ENCODE measurements at regions not wholly inside any gene's neighbourhood (a gene's known extent, or its start where the extent isn't known, plus 50 kb on each side); places are given as distances from the start of the nearest gene placed in this dataset.
A peak's percentile ranks its signal among the peaks of the same experiment; 100 is the strongest.

DNA sequence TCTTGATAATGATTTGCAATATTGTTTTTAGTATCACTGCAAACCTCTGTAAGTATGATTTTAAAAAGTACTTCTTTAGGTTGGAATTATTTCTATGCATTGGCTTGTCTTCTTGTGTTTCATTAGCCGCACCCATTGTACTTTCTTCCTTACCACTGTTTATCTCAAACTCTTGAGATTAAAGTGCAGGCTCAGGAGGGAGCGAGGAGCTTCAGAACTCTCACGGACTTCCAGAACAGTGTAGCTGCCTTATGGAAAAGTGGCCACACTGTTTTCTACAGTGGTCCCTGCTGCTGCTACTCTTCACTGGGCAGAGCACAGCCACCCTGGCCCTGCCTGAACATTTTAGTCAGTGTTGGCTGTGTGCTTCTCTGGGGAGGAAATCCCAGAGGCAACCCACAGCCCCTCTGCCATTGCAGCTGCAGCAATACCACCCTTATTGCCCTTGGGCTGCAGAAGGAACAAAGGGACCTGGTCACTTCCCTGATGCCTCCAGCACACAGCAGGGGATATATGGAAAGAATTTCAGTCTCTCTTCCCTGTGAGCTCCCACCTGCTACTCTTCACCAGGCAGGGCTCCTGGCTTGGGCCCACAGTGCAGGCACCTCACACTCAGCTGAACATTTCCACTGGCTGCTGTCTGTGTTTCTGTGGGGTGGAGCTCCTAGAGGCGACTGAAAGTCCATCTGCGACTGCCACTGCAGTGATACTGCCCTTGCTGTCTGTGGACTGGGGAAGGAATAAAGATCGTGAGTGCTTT lies 91.7 kb upstream of the MAP3K4 start:
- no peak for DNase-seq (ENCODE audit: low spot score)

DNA sequence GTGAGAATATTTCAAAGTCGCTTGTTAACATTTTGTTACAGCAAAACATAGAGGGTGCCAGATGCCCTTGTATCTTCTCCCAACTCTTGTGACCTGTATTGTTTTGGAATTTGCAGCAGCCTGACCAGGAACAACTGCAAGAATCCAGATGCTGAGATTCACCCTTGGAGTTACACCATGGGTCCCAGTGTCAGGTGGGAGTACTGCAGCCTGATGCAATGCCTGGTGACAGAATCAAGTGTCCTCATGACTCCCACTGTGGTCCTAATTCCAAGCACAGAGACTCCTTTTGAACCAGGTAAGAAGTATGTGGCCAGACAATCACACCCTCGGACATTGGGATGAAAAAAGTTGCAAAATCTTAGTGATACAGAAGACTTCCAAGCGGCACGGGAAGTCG lies 79.6 kb upstream of the MAP3K4 start:
- DNase-seq (ENCODE audit: low spot score) = no peak

GRCh38 chr6:160912411-160912810 lies 79.2 kb upstream of the MAP3K4 start:
- DNase-seq (ENCODE audit: low spot score) = no peak

DNA sequence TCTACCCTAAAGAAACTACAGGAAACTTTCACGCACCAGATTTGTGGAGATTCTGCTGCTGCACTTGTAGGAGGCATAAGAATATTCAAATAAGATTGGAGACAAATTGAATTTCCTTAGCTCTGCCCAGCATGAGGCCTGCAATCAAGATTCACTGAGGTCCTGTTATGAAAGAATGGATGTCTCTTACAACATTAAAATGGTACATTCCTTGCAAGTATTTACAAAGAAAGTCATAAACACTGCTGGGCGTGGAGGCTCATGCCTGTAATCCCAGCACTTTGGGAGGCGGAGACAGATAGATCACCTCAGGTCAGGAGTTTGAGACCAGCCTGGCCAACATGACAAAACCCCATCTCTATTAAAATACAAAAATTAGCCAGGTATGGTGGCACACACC lies 74.0 kb upstream of the MAP3K4 start:
- no peak for DNase-seq (ENCODE audit: low spot score)

DNA sequence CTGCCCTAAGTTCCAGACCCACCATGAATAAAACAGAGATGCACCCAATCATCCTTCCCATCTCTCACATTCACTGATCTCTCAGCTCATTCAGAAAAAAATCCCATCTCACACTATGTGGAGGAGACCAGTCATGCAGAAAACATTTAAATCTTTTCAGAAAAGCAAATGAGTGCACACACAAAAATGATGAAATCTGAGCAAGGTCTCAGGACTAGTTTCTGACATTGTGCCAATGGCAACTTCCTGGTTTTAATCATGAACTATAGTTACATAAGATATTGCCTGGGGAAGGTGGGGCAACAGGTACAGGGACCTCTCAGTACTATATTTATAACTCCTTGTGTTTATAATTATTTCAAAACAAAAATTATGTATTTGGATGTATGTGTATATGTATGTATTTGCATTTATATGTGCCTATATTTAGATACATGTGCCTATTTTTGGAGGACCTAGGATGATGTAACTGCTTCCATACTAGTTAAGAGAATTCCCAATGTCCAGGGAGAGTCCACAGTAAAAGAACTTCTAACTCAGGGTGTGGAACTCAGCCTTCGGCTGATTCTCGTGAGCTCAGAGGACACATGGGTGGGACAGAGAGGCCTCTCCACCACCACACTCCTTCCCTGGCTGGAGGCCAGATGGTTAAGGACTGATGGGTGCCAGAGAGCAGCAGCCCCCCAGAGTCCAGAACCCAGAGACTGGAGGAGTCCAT lies 71.7 kb upstream of the MAP3K4 start:
- DNase-seq (ENCODE audit: low spot score) = no peak

DNA sequence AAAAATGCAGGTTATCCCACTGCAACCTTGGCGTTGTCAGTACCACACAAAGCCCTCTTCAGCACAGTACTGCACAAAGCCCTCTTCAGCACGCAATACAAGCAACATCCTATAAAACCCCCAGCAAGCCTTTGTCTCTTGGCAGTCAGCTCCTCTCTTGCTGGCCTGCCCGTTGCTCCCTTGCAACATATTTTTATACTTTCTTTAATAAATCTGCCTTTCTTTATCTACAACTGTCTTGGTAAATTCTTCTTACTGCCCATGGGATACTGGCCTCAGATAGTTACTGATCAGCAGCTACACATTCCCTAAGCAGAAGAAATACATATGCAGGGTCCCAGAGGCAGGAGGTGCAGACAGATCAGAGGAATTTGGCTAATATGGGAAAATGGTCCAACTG lies 70.5 kb upstream of the MAP3K4 start:
- no peak for DNase-seq (ENCODE audit: low spot score)

DNA sequence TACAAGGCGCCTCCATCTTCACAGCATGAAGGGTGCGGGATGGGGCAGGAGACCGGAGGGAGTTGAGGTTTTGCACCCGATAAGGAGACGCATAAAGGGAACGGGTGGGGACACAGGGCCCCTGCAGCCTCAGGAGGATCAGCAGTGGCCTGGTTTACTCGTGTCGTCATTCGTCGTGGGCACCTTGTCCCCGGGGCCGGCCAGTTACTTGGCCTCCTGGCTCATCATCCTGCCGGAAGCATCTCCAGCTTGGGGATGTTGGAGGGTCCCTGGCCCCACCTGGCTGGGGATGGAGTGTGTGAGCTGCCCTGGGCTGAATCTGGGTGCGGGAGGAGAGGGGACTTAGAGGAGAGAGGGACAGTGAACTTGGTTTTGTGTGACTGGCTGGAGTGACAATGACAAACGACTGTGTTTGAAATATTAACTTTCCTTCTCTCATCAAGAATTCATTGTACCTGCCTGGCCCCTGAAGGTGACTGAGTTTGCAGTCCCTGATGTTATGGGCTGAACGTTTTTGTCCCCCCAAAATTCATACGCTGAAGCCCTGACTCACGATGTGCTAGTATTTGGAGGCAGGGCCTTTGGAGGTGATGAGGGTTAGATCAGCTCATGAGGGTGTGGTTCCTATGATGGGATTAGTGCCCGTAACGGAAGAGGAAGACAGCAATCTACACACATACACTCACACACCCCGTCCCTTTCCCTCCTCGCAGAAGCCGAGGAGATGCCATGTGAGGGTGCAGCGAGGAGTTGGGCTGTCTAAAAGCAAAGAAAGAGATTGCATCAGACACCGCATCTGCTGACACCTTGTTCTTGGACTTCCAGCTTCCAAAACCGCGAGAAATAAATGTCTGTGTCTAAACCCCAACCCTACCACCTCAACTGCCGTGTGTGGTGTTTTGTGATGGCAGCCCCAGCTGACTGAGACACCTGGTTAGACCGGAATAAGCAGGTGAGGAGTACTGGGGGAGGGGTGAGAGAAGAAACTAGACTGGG lies 65.0 kb upstream of the MAP3K4 start:
- no peak for DNase-seq (ENCODE audit: low spot score)

DNA sequence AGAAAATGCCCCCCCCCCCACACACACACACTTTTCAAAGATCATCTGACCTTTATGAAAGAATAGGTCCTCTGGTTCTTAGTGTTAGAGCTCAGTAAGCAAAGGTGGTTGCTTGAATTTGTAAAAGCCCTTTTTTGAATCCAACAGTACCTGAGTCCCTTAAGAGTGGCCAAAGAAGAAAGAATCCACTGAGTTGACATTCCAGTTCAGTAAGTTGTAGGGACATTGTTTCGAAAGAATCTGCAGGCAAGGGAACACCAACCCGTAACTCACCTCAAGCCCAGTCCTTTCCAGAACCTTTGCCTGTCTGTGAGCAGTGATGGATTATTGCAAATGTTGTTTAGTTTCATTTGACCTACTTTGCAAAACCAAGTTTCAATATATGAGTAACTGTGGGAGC lies 64.2 kb upstream of the MAP3K4 start:
- DNase-seq (ENCODE audit: low spot score) = no peak

- no peak for DNase-seq (ENCODE audit: low spot score)
Observed at GRCh38 chr6:160929361-160929760, 62.2 kb upstream of the MAP3K4 start.

DNA sequence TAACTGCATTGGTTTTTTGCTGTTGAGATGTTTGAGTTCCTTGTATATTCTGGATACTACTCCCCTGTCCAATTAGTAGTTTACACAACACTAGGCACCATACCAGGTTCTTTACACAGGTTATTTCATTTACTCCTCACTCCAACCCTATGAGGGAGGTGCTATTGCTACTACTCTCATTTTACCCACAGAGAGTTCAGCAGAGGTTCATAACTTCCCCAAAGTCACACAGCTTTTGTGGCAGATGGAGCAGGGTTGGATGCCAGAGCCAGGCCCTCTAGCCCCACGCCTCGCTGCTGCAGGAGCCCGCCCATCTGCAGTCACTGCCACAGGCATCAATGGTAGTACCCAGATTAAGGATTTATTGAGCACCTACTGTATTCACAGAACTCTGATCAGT lies 61.7 kb upstream of the MAP3K4 start:
- no peak for DNase-seq (ENCODE audit: low spot score)

- peak; percentile 75 for DNase-seq (ENCODE audit: low spot score)
Observed at GRCh38 chr6:160930547-160931377, 60.8 kb upstream of the MAP3K4 start.

- no peak for DNase-seq (ENCODE audit: low spot score)
Observed at GRCh38 chr6:160931378-160932310, 59.9 kb upstream of the MAP3K4 start.

- no peak for DNase-seq (ENCODE audit: low spot score)
Observed at GRCh38 chr6:160933256-160933655, 58.3 kb upstream of the MAP3K4 start.

- no peak for DNase-seq (ENCODE audit: low spot score)
Observed at GRCh38 chr6:160934157-160934556, 57.4 kb upstream of the MAP3K4 start.

GRCh38 chr6:160940197-160940596 lies 51.4 kb upstream of the MAP3K4 start:
- DNase-seq (ENCODE audit: low spot score) = no peak
